GM12878 (cell line): ENCODE measurements at regions not wholly inside any gene's neighbourhood (a gene's known extent, or its start where the extent isn't known, plus 50 kb on each side); places are given as distances from the start of the nearest gene placed in this dataset.
"Not testable (repeated sequence)": the region's sequence is repeated elsewhere in the genome, so short reads cannot be mapped to it uniquely, and the experiment has no call there.

Source experiments
- ATAC-seq: fragments of 200-7000 bp; cut with Tn5 transposase; 3 replicates; pipeline ENCODE4 v1.9.1; 2020; ENCODE audit warnings: mild to moderate bottlenecking, moderate library complexity
- BruUV-seq: library from RNA; stranded (reverse); fragments of 400-500 nt; replicated peaks from 2 replicates; lab custom pipeline; 2021; lab: Mats Ljungman, UMichigan
- CTCF ChIA-PET: fragments of 300-600 bp; sonication (Branson Sonifier 250); formaldehyde crosslinking; extraction: SDS; loops from one replicate; lab custom pipeline; 2021; ENCODE audit warnings: inconsistent platforms; lab: Yijun Ruan, JAX
- POLR2A ChIA-PET: fragments of 350-600 bp; formaldehyde crosslinking; extraction: SDS; loops from one replicate; lab custom pipeline; 2021; ENCODE audit warnings: inconsistent platforms; lab: Charles Lee
- RAD21 ChIA-PET: fragments of 300-600 bp; sonication (Branson Sonifier 250); formaldehyde crosslinking; loops from one replicate; lab custom pipeline; 2023; ENCODE audit warnings: antibody characterized with exemption; ENCODE audit not compliant: unreplicated experiment; lab: Charles Lee
- SMC1A ChIA-PET: fragments of 300-600 bp; sonication (Branson Sonifier 250); formaldehyde crosslinking; loops from one replicate; lab custom pipeline; 2023; ENCODE audit not compliant: unreplicated experiment, uncharacterized antibody; lab: Charles Lee
- DNase-seq: peaks from one replicate; pipeline ENCODE4 v3.0.0-alpha.2; 2011; ENCODE audit warnings: low read depth, low spot score
- FAIRE-seq: peaks from 3 replicates; lab custom pipeline; 2011; peaks lifted over from hg19 to GRCh38; lab: Jason Lieb, UNC
- H2AFZ ChIP-seq: 2 replicates; pipeline ENCODE4 v1.6.0; 2011; ENCODE audit warnings: low read depth, low read length, control low read depth; ENCODE audit not compliant: control insufficient read depth
- H3K27ac ChIP-seq: 2 replicates; pipeline ENCODE4 v1.5.1; 2011; ENCODE audit warnings: control low read depth; ENCODE audit not compliant: control insufficient read depth, insufficient read depth
- H3K27me3 ChIP-seq, 2 experiments: replicated peaks in 1 of 2; 2 replicates each; pipeline versions ENCODE4 v1.6.0 to v1.6.1; 2011; ENCODE audit warnings: low read length in 1 of 2; ENCODE audit not compliant: control insufficient read depth in 2 of 2, insufficient read depth in 2 of 2
- H3K36me3 ChIP-seq, 2 experiments: 2 replicates each; pipeline ENCODE4 v1.5.1; 2011; ENCODE audit warnings: low read length in 1 of 2; ENCODE audit not compliant: control insufficient read depth in 2 of 2, insufficient read depth in 2 of 2
- H3K4me1 ChIP-seq: 2 replicates; pipeline ENCODE4 v1.6.1; 2011; ENCODE audit warnings: mild to moderate bottlenecking, low read length, moderate library complexity, mixed read lengths; ENCODE audit not compliant: control insufficient read depth, insufficient read depth
- H3K4me2 ChIP-seq: 2 replicates; pipeline ENCODE4 v1.6.0; 2011; ENCODE audit warnings: control low read depth; ENCODE audit not compliant: control insufficient read depth, insufficient read depth
- H3K4me3 ChIP-seq: fragments of 200-600 bp; sonication (generic); 2 replicates; pipeline ENCODE4 v1.5.1; 2016
- H3K79me2 ChIP-seq: 2 replicates; pipeline ENCODE4 v1.6.0; 2011; ENCODE audit warnings: low read length; ENCODE audit not compliant: control insufficient read depth, insufficient read depth
- H3K9ac ChIP-seq: 2 replicates; pipeline ENCODE4 v1.8.0; 2011; ENCODE audit warnings: low read length, control low read depth, mixed read lengths; ENCODE audit not compliant: control insufficient read depth, insufficient read depth
- H3K9me3 ChIP-seq: replicated peaks from 3 replicates; pipeline ENCODE4 v1.5.1; 2011; ENCODE audit warnings: mild to moderate bottlenecking, low read length; ENCODE audit not compliant: control insufficient read depth, insufficient read depth
- H4K20me1 ChIP-seq: 2 replicates; pipeline ENCODE4 v1.6.0; 2011; ENCODE audit not compliant: control insufficient read depth, insufficient read depth
- ATF7 ChIP-seq: fragments of 450-650 bp; IDR thresholded peaks from 2 replicates; pipeline ENCODE4 v1.6.1; 2016; ENCODE audit warnings: low read depth, mild to moderate bottlenecking
- EED ChIP-seq: sonication (generic); IDR thresholded peaks from 2 replicates; pipeline ENCODE4 v1.6.1; 2016; ENCODE audit warnings: antibody characterized with exemption, low read depth
- EGR1 ChIP-seq, 2 experiments: IDR thresholded peaks; 1 replicate in 1 of 2; 2 replicates in 1 of 2; pipeline ENCODE4 v1.6.1; 2011 to 2012; ENCODE audit warnings: low read depth in 2 of 2, low read length in 2 of 2, borderline replicate concordance in 1 of 2, mild to moderate bottlenecking in 1 of 2, moderate library complexity in 1 of 2
- HDAC2 ChIP-seq: fragments of 200-600 bp; sonication (generic); IDR thresholded peaks from 2 replicates; pipeline ENCODE4 v1.6.1; 2017
- MYC ChIP-seq: IDR thresholded peaks from 2 replicates; pipeline ENCODE4 v1.6.1; 2011; ENCODE audit warnings: mild to moderate bottlenecking, low read length, moderate library complexity, inconsistent platforms; ENCODE audit not compliant: insufficient read depth, insufficient replicate concordance, insufficient read length, severe bottlenecking
- NR2C2 ChIP-seq: IDR thresholded peaks from 2 replicates; pipeline ENCODE4 v1.6.1; 2011; ENCODE audit warnings: borderline replicate concordance, low read depth; ENCODE audit not compliant: control insufficient read depth, insufficient read length
- NRF1 ChIP-seq: conservative IDR thresholded peaks from 2 replicates; pipeline ENCODE4 v1.6.1; 2011; ENCODE audit warnings: mild to moderate bottlenecking, low read depth, low read length, improper control_type of control experiment
- RELA ChIP-seq: fragments of 450-650 bp; IDR thresholded peaks from 2 replicates; pipeline ENCODE4 v1.8.0; 2014; ENCODE audit warnings: borderline replicate concordance; ENCODE audit not compliant: partially characterized antibody
- SREBF1 ChIP-seq: IDR thresholded peaks from 2 replicates; pipeline ENCODE4 v1.6.1; 2012; ENCODE audit warnings: mild to moderate bottlenecking, low read length
- YY1 ChIP-seq: IDR thresholded peaks from 2 replicates; pipeline ENCODE4 v1.6.1; 2011; ENCODE audit warnings: low read depth, mild to moderate bottlenecking, low read length
- WGBS: methylation state at CpG from one replicate; pipeline ENCODE4 v1.1.6; 2016; ENCODE audit warnings: low lambda C conversion rate; ENCODE audit not compliant: insufficient replicate concordance, insufficient coverage; ENCODE audit errors: missing lambda C conversion rate; 5-methylcytosine and 5-hydroxymethylcytosine counted together
- in situ Hi-C: fragments of 300-500 bp; cut with MboI; formaldehyde crosslinking; loops from 9 replicates; pipeline ENCODE4 v1.14.3; 2018; ENCODE audit warnings: mixed read lengths
- intact Hi-C: fragments of 100-400 bp; cut with micrococcal nuclease; formaldehyde crosslinking; loops from one replicate; pipeline ENCODE4 v1.14.2; 2022; ENCODE audit not compliant: unreplicated experiment

DNA sequence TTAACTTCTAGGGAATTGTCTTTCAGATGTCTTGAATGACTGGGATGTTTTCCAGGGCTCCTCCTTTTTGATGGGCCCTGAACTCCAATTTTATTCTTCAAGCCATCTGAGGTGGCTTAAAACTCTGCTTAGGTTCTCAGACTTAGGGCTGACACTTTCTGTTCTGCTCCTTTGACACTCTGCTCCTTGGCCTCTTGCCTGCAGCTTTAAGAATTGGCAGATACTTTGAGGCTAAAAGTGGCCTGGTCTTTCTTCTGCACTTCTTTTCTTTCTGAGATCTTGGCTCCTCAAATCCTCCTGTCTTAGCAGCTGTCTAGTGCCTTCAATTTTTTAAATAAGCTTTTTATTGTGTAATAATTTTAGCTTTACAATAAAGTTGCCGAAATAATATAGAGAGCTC, 294.6 kb downstream of the RPS6KC1 start:
- Histone ChIP-seq H3K4me2 (no peak overlapping the region), H2AFZ (no peak overlapping the region), H3K9me3 (no peaks in the 10 kb centered on the region), H3K27me3 (no peaks in the 10 kb centered on the region), H3K9ac (no peak overlapping the region), H3K4me3 (no peak overlapping the region), H3K27ac (no peak overlapping the region), H3K79me2 (no peaks in the 10 kb centered on the region), H3K36me3 (no peaks in the 10 kb centered on the region), H4K20me1 (no peaks in the 10 kb centered on the region), H3K4me1 (no peaks in the 10 kb centered on the region)
- WGBS: 71% methylated on average over 1 of the region's 1 CpG
- ChIA-PET SMC1A (interaction anchor here (1.1 kb wide), 1 partner anchor 64 kb away, joined by 3 read pairs; no protein-coding TSS in a partner anchor), CTCF (interaction anchor here (1.1 kb wide), 1 partner anchor 223 kb away, joined by 3 read pairs; no protein-coding TSS in a partner anchor), RAD21 (no interaction called here), POLR2A (no interaction called here)
- FAIRE-seq: no peak
- intact Hi-C loops (no loop called here), in situ Hi-C loops (no loop called here)
- BruUV-seq: no TSS peak
- no peak for DNase-seq
- TF ChIP-seq NRF1 (no peak), NR2C2 (no peak), MYC (no peak), EED (no peak), EGR1 (IDR thresholded peaks at IDR 0.05; ENCODE audit: borderline replicate concordance in 1 of 2, low read depth in 2 of 2, low read length in 2 of 2) (no peak), RELA (no peak), YY1 (no peak)
- ATAC-seq: no peak

DNA sequence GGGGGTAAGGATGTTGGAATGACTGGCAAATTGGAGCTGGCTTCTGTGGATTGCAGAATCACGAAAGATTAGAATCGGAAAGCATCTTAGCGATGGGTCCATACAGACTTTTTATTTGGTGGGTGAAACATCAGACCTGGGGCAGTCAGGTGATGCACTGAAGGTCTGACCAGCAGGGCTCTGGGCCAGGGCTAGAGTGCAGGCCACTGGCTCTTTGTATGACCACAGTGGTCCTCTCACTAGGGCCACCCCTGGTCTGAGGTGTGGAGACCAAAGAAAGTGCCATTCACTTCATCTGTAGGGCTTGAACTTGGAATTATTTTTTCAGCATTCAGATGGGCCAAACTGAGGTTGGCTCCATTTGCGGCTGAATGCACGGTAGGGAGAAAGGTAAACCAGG, 306.4 kb downstream of the RPS6KC1 start:
- no peak overlapping the region for H3K4me3 ChIP-seq
- H4K20me1 ChIP-seq: no peaks in the 10 kb centered on the region
- no peak overlapping the region for H3K9ac ChIP-seq
- no peak overlapping the region for H3K4me2 ChIP-seq
- intact Hi-C loops (no loop called here), in situ Hi-C loops (no loop called here)
- no peaks in the 10 kb centered on the region; a peak in 1 of 4 replicates for H3K27me3 ChIP-seq
- no peaks in the 10 kb centered on the region for H3K36me3 ChIP-seq
- H3K4me1 ChIP-seq: no peaks in the 10 kb centered on the region
- CTCF ChIA-PET: no interaction called here
- no TSS peak for BruUV-seq
- POLR2A ChIA-PET: no interaction called here
- no peaks in the 10 kb centered on the region for H3K9me3 ChIP-seq
- WGBS: 46% methylated on average over 5 of the region's 5 CpGs
- DNase-seq (no peak), ATAC-seq (no peak), FAIRE-seq (no peak)
- H2AFZ ChIP-seq: no peak overlapping the region
- RAD21 ChIA-PET: no interaction called here
- TF ChIP-seq SREBF1 (no peak), ATF7 (no peak), HDAC2 (no peak)
- no peaks in the 10 kb centered on the region for H3K79me2 ChIP-seq
- SMC1A ChIA-PET: no interaction called here
- no peak overlapping the region for H3K27ac ChIP-seq

DNA sequence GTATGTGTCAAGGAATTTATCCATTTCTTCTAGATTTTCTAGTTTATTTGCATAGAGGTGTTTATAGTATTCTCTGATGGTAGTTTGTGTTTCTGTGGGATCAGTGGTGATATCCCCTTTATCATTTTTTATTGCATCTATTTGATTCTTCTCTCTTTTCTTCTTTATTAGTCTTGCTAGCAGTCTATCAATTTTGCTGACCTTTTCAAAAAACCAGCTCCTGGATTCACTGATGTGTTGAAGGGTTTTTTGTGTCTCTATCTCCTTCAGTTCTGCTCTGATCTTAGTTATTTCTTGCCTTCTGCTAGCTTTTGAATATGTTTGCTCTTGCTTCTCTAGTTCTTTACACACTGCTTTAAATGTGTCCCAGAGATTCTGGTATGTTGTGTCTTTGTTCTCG, 307.3 kb downstream of the RPS6KC1 start:
- H3K36me3 ChIP-seq, CTCF ChIA-PET, H3K4me1 ChIP-seq, H3K9ac ChIP-seq, H3K27me3 ChIP-seq, H4K20me1 ChIP-seq, DNase-seq, SMC1A ChIA-PET, H3K4me2 ChIP-seq, H3K4me3 ChIP-seq, intact Hi-C loops, H3K79me2 ChIP-seq, H3K9me3 ChIP-seq, in situ Hi-C loops, H3K27ac ChIP-seq, ATAC-seq, POLR2A ChIA-PET, RAD21 ChIA-PET, BruUV-seq, FAIRE-seq, H2AFZ ChIP-seq: not testable (repeated sequence)
- WGBS: 5% methylated on average over 1 of the region's 1 CpG
